ENCODE measurements at regions not wholly inside any gene's neighbourhood (a gene's known extent, or its start where the extent isn't known, plus 50 kb on each side); places are given as distances from the start of the nearest gene placed in this dataset.
A peak's percentile ranks its signal among the peaks of the same experiment; 100 is the strongest.

DNA sequence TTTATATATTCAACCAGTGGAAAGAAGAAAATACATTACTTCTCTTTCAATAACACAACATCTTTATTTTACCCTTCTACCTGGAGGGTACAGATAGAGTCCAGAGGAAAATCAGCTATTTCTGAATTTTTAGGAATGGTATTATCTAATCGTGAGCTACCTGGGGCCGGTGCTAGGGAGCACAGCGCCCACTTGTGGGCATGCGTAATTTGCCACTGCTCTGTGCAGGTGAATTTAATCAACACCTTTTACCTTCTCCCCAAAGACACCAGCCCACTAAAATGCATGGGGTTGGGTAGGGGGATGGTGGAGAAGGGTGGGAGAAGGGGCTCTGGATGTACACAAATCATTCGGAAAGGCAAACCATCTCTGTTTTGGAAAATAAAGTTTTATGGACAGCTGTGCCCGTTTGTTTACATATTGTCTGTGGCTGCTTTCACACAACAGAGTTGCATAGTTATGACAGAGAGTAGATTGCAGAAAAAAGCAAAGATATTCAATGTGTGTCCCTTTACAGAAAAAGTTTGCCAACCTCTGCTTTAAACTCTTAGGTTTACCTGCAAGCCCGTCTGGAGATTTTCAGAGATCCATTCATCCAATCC lies 51.5 kb upstream of the DCC start:
- DNase-seq (ENCODE audit: low spot score): peak; percentile 8

DNA sequence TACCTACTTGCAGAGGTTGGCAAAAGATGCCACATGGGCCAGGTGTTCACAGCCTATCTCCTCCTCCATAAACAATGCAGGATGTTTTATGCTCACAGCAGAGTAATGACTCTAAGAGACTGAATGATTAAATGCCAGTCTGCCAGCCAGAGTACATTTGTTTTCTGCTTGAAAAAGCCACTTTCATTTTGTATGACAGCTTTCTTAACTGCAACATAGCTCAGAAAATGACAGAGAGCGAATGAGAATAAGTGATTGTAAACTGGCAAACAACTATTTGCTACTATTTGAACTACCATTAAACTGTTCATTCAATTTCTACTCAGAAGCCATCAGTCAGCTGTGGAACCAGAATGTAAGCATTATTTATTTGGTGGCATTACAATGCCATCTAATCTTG lies 50.6 kb upstream of the DCC start:
- DNase-seq (ENCODE audit: low spot score): no peak

Measured in SW480 (cell line).